ENCODE measurements at regions not wholly inside any gene's neighbourhood (a gene's known extent, or its start where the extent isn't known, plus 50 kb on each side); places are given as distances from the start of the nearest gene placed in this dataset.
"Not testable (repeated sequence)": the region's sequence is repeated elsewhere in the genome, so short reads cannot be mapped to it uniquely, and the experiment has no call there.

GRCh38 chr15:58362262-58362922, 69.4 kb upstream of the LIPC start:
- Histone ChIP-seq H3K4me3 (ENCODE audit: extremely low read depth, insufficient read depth, low read length, poor library complexity, severe bottlenecking) (no peak overlapping the region), H3K36me3 (ENCODE audit: control insufficient read depth, insufficient read depth, low read length) (no peaks in the 10 kb centered on the region), H3K9me3 (ENCODE audit: control insufficient read depth, low read length) (no peaks in the 10 kb centered on the region), H3K27ac (ENCODE audit: low read depth, low read length, severe bottlenecking) (no peak overlapping the region), H3K4me1 (ENCODE audit: control insufficient read depth, insufficient read depth, low read length, poor library complexity, severe bottlenecking) (peaks cover 6% of the 10 kb centered on the region)
- WGBS, 2 experiments (ENCODE audit: insufficient coverage in 2 of 2) = 89 to 91% methylated on average over 5 of the region's 6 CpGs

- not testable (repeated sequence) for H3K4me3 ChIP-seq (ENCODE audit: extremely low read depth, insufficient read depth, low read length, poor library complexity, severe bottlenecking); H3K4me1 ChIP-seq (ENCODE audit: control insufficient read depth, insufficient read depth, low read length, poor library complexity, severe bottlenecking); H3K36me3 ChIP-seq (ENCODE audit: control insufficient read depth, insufficient read depth, low read length); H3K9me3 ChIP-seq (ENCODE audit: control insufficient read depth, low read length); H3K27ac ChIP-seq (ENCODE audit: low read depth, low read length, severe bottlenecking)
- WGBS, 2 experiments (ENCODE audit: insufficient coverage in 2 of 2) = 75 to 92% methylated on average over 6 to 7 of the region's 8 CpGs
Observed at GRCh38 chr15:58363118-58363517, 68.7 kb upstream of the LIPC start.

GRCh38 chr15:58363673-58364072, 68.1 kb upstream of the LIPC start:
- H3K27ac ChIP-seq (ENCODE audit: low read depth, low read length, severe bottlenecking); H3K4me3 ChIP-seq (ENCODE audit: extremely low read depth, insufficient read depth, low read length, poor library complexity, severe bottlenecking); H3K4me1 ChIP-seq (ENCODE audit: control insufficient read depth, insufficient read depth, low read length, poor library complexity, severe bottlenecking); H3K36me3 ChIP-seq (ENCODE audit: control insufficient read depth, insufficient read depth, low read length); H3K9me3 ChIP-seq (ENCODE audit: control insufficient read depth, low read length): not testable (repeated sequence)
- 94 to 96% methylated on average over 3 of the region's 6 CpGs for WGBS, 2 experiments (ENCODE audit: insufficient coverage in 2 of 2)

- not testable (repeated sequence) for H3K9me3 ChIP-seq (ENCODE audit: control insufficient read depth, low read length); H3K36me3 ChIP-seq (ENCODE audit: control insufficient read depth, insufficient read depth, low read length); H3K4me3 ChIP-seq (ENCODE audit: extremely low read depth, insufficient read depth, low read length, poor library complexity, severe bottlenecking); H3K27ac ChIP-seq (ENCODE audit: low read depth, low read length, severe bottlenecking); H3K4me1 ChIP-seq (ENCODE audit: control insufficient read depth, insufficient read depth, low read length, poor library complexity, severe bottlenecking)
- WGBS, 2 experiments (ENCODE audit: insufficient coverage in 2 of 2) = no CpG with 5 or more reads among the region's 1 CpG
Observed at GRCh38 chr15:58365098-58365497, 66.7 kb upstream of the LIPC start.

GRCh38 chr15:58369261-58369701, 62.5 kb upstream of the LIPC start:
- 100% methylated on average over 1 of the region's 5 CpGs for WGBS, 2 experiments (ENCODE audit: insufficient coverage in 2 of 2)
- H3K4me3 ChIP-seq (ENCODE audit: extremely low read depth, insufficient read depth, low read length, poor library complexity, severe bottlenecking) = no peak overlapping the region
- no peaks in the 10 kb centered on the region for H3K36me3 ChIP-seq (ENCODE audit: control insufficient read depth, insufficient read depth, low read length)
- H3K27ac ChIP-seq (ENCODE audit: low read depth, low read length, severe bottlenecking) = no peak overlapping the region
- no peaks in the 10 kb centered on the region for H3K4me1 ChIP-seq (ENCODE audit: control insufficient read depth, insufficient read depth, low read length, poor library complexity, severe bottlenecking)
- peaks cover 16% of the 10 kb centered on the region for H3K9me3 ChIP-seq (ENCODE audit: control insufficient read depth, low read length)

- Histone ChIP-seq H3K27ac (ENCODE audit: low read depth, low read length, severe bottlenecking) (no peak overlapping the region), H3K4me1 (ENCODE audit: control insufficient read depth, insufficient read depth, low read length, poor library complexity, severe bottlenecking) (no peaks in the 10 kb centered on the region), H3K9me3 (ENCODE audit: control insufficient read depth, low read length) (peaks cover 16% of the 10 kb centered on the region), H3K4me3 (ENCODE audit: extremely low read depth, insufficient read depth, low read length, poor library complexity, severe bottlenecking) (no peak overlapping the region), H3K36me3 (ENCODE audit: control insufficient read depth, insufficient read depth, low read length) (no peaks in the 10 kb centered on the region)
- 95 to 100% methylated on average over 2 to 3 of the region's 3 CpGs for WGBS, 2 experiments (ENCODE audit: insufficient coverage in 2 of 2)
Observed at GRCh38 chr15:58369956-58370355, 61.8 kb upstream of the LIPC start.

GRCh38 chr15:58374147-58374546, 57.6 kb upstream of the LIPC start:
- Histone ChIP-seq H3K9me3 (ENCODE audit: control insufficient read depth, low read length) (peaks cover 21% of the 10 kb centered on the region), H3K27ac (ENCODE audit: low read depth, low read length, severe bottlenecking) (no peak overlapping the region), H3K4me1 (ENCODE audit: control insufficient read depth, insufficient read depth, low read length, poor library complexity, severe bottlenecking) (no peaks in the 10 kb centered on the region), H3K4me3 (ENCODE audit: extremely low read depth, insufficient read depth, low read length, poor library complexity, severe bottlenecking) (no peak overlapping the region), H3K36me3 (ENCODE audit: control insufficient read depth, insufficient read depth, low read length) (no peaks in the 10 kb centered on the region)
- WGBS, 2 experiments (ENCODE audit: insufficient coverage in 2 of 2) = 83 to 100% methylated on average over 1 of the region's 3 CpGs

- Histone ChIP-seq H3K4me3 (ENCODE audit: extremely low read depth, insufficient read depth, low read length, poor library complexity, severe bottlenecking) (no peak overlapping the region), H3K36me3 (ENCODE audit: control insufficient read depth, insufficient read depth, low read length) (no peaks in the 10 kb centered on the region), H3K27ac (ENCODE audit: low read depth, low read length, severe bottlenecking) (no peak overlapping the region), H3K9me3 (ENCODE audit: control insufficient read depth, low read length) (peaks cover 12% of the 10 kb centered on the region), H3K4me1 (ENCODE audit: control insufficient read depth, insufficient read depth, low read length, poor library complexity, severe bottlenecking) (no peaks in the 10 kb centered on the region)
- 100% methylated on average over 1 of the region's 2 CpGs; no CpG with 5 or more reads in 1 of the 2 experiments for WGBS, 2 experiments (ENCODE audit: insufficient coverage in 2 of 2)
Observed at GRCh38 chr15:58377193-58377592, 54.6 kb upstream of the LIPC start.

GRCh38 chr15:58378241-58379085, 53.3 kb upstream of the LIPC start:
- H3K4me1 ChIP-seq (ENCODE audit: control insufficient read depth, insufficient read depth, low read length, poor library complexity, severe bottlenecking) = no peaks in the 10 kb centered on the region
- H3K36me3 ChIP-seq (ENCODE audit: control insufficient read depth, insufficient read depth, low read length) = no peaks in the 10 kb centered on the region
- peaks cover 8% of the 10 kb centered on the region for H3K9me3 ChIP-seq (ENCODE audit: control insufficient read depth, low read length)
- H3K27ac ChIP-seq (ENCODE audit: low read depth, low read length, severe bottlenecking) = no peak overlapping the region
- no peak overlapping the region for H3K4me3 ChIP-seq (ENCODE audit: extremely low read depth, insufficient read depth, low read length, poor library complexity, severe bottlenecking)
- WGBS, 2 experiments (ENCODE audit: insufficient coverage in 2 of 2) = 84 to 96% methylated on average over 5 to 6 of the region's 6 CpGs

- not testable (repeated sequence) for H3K4me3 ChIP-seq (ENCODE audit: extremely low read depth, insufficient read depth, low read length, poor library complexity, severe bottlenecking); H3K9me3 ChIP-seq (ENCODE audit: control insufficient read depth, low read length); H3K27ac ChIP-seq (ENCODE audit: low read depth, low read length, severe bottlenecking); H3K4me1 ChIP-seq (ENCODE audit: control insufficient read depth, insufficient read depth, low read length, poor library complexity, severe bottlenecking); H3K36me3 ChIP-seq (ENCODE audit: control insufficient read depth, insufficient read depth, low read length)
Observed at GRCh38 chr15:58379454-58379853, 52.3 kb upstream of the LIPC start.

Measured in mesodermal cell (in vitro differentiated cells).